G401 (cell line): ENCODE measurements at regions not wholly inside any gene's neighbourhood (a gene's known extent, or its start where the extent isn't known, plus 50 kb on each side); places are given as distances from the start of the nearest gene placed in this dataset.

Experiments used
- DNase-seq: peaks from one replicate; pipeline ENCODE4 v3.0.0-alpha.2; 2015; ENCODE audit warnings: low spot score
- in situ Hi-C: cut with HindIII; loops from 2 replicates; pipeline ENCODE4 v1.10.0; 2016; ENCODE audit warnings: low sequenced_read_pairs, mixed read lengths

DNA sequence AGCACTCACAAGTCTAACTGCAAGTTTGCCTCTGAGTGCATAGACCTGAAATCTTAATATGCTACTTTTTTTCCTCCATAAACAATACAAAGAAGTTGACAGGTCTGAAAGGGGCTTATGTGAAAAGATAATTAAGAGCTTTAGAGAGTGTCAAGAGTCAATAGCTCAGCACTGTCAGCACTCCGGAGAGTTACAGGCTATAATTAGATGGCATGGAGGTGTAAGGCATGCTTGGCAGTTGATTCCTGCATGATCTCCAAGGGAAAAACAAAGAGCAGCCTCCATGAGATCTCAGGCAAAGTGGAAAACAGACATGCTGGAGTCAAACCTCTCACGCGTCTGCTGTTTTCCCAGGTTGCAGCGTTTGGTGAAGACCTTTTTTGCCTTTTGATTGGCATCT lies 468.7 kb downstream of the TLE4 start:
- DNase-seq = no peak
- in situ Hi-C loops = no loop called here

DNA sequence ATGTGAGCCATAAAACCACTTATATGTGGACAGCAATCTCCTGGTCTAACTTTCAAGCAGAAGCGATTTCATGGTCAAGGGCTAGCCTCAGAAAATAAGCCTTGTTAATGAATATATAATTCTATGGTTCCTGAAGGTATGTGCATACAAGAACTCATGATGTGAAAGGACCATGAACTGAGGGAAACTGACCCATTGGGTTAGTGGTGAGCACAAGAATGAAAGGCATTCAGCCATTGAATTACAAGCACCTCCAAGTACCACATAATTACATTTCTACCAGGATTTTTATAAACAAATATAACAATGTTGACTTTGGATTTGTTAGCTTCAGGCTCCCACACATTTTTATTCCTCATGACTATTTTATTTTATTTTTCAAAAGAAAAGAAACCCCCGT lies 459.0 kb downstream of the TLE4 start:
- in situ Hi-C loops = no loop called here
- no peak for DNase-seq

DNA sequence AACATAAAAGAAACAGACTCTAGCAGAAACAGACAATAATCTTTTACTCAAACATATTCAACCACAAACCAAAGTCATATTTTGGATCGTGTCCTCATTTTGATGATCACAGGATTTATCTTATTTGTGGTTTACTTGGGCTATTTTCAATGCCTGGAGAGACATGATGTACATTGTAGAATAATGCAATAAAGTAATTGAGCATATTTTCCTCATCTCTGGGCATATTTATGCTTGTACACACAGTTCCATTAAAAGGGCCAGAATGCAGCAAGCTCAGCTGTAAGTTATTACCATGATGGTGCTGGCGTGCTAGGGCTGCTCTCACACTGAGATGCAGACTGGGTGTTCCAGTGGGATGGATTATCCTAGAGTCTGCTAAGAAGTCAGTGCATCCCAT lies 456.7 kb downstream of the TLE4 start:
- in situ Hi-C loops = no loop called here
- peak; percentile 40 for DNase-seq

DNA sequence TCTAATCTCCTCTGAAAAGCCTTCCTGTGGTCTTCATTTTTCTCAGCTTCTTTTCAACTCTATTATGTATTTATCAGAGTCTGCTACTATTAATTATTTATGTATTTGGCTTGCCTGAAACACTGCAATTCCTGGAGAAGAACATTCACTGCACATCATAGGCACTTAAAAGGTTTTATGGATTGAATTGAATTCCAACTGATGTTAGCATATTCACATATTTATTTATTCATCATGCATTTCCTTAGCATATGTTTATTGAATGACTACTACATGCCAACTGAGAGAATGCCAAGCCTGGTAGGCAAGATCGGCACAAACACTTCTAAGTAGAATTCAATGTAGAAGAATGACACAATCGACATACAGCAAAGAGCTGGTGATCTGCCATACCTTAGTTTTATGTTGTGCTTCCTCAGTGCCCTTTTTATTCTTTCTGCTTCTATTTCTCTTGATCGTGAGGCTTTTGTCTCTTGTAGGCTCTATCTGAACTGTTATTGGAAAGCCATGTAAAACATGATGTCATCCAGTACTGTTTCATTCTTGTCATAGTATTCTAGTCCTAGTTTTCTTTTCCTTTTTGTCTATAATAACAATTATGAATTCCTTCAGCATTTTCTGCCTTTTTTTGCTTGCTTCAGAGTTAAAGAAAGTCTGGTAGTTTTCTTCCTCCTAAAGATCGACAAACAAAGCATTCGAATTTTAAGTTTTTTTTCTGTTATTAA lies 454.2 kb downstream of the TLE4 start:
- in situ Hi-C loops = no loop called here

DNA sequence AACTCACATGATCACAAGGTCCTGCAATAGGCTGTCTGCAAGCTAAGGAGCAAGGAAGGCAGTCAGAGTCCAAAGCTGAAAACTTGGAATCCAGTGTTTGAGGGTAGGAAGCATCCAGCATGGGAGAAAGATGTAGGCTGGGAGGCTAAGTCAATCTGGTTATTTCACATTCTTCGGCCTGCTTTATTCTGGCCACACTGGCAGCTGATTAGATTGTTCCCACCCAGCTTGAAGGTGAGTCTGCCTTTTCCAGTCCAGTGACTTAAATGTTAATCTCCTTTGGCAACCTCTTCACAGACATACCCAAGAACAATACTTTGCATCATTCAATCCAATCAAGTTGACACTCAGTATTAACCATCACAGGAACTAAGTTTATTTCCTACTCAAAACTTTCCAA lies 453.4 kb downstream of the TLE4 start:
- in situ Hi-C loops = no loop called here
- DNase-seq = no peak

More for the DNA sequence above, 454.2 kb downstream of the TLE4 start:
- no peak for DNase-seq

DNA sequence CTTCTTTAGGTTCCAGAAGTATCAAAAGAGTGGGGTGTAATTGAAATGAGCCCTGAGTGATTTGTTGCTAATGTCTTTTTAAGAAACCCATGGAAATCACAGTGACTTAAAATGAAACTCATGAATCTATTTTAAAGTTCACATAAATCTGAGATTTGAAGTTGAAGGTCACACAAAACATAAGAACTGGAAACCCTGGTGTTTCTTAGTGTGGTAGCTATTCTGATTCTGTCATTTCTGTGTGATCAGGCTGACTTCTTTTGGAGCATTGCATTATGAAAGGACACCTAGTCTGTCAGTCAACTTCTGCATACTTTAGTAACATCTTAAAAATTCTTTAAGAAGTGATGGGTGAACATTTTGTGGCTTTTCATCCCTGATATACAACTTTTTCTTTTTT lies 448.8 kb downstream of the TLE4 start:
- in situ Hi-C loops = no loop called here
- no peak for DNase-seq

DNA sequence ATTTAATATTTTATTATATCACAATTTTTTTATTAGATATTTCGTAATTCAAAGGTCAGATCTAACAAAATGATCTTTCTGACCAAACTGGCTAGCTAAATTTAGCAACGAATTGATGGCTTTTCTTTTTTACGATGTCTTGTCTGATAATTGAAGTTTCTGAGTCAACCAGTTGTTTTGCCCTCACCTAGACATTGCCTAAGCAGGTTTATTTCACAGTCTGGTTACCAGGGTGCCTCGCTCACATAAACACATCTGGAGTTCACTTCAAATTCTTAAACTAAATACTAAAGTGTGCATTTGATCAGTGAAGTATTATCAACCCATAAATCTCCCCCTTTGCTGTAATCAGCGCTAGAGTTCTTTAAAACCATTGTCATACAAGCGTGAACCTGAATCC lies 448.3 kb downstream of the TLE4 start:
- no peak for DNase-seq
- in situ Hi-C loops = no loop called here

DNA sequence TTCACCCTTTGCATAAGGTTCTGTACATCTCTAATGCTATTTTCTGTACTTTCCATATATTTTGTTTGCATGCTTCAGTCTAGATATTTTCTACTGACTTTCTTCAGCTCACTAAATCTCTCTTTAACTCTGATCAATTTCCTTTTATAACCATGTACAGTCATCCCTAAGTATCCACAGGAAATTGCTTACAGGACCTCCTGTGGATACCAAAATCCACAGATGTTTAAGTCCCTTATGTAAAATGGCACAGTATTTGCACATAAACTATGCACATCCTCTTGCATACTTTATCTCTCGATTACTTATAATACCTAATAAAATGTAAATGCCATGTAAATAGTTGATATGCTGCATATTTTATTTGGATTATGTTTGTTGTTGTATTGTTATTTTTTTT lies 442.1 kb downstream of the TLE4 start:
- no peak for DNase-seq
- in situ Hi-C loops = no loop called here

DNA sequence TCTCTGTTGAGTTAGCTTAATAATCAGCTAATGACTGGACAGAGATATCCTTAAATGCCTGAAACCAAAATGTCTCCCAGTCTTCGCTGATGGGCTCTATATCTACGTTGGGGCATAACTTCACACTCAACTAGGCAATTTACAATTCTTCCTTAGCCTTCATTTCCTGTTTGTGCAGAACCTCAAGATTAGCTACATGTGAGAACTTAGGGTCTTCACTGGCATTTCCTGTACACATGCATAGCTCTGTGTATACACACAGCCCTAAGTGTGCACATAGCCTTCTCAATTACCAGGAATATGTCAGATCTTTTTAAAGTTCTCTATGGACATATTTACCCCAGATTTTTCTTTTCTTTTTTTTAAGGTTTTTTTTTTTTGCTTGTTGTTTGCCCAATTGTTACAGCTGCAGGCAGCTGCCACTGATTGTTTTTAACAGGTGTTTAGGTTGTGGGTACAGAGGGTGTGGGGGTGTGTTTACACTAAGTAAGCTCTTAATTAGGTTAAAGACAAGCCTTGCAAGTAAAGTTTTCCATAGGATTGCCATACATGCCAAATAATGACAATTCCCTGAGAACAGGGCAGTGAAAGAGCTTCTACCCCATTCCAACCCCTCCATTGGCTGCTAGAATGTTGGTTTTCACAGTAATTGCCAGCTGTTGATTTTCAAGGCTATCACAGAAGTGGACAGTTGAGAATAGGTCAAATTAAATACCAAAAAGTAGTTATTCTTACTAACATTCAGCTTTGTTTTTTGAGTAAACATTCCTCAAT lies 441.0 kb downstream of the TLE4 start:
- no peak for DNase-seq
- in situ Hi-C loops = no loop called here

DNA sequence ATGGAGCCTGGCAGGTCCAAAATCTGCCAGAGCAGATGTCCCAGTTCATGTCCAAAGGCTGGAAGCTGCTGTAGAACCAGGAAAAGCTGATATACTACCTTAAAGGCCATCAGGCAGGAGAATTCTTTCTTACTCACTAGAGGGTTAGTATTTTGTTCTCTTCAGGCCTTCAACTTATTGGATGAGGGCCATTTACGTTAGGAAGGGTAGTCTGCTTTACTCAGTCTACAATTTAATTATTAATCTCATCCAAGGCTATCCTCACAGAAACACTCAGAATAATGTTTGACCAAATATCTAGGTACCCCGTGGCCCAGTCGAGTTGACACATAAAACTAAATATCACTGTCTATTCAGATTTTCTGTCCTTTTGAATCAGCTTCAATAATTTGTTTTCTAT lies 437.4 kb downstream of the TLE4 start:
- in situ Hi-C loops = no loop called here
- no peak for DNase-seq

DNA sequence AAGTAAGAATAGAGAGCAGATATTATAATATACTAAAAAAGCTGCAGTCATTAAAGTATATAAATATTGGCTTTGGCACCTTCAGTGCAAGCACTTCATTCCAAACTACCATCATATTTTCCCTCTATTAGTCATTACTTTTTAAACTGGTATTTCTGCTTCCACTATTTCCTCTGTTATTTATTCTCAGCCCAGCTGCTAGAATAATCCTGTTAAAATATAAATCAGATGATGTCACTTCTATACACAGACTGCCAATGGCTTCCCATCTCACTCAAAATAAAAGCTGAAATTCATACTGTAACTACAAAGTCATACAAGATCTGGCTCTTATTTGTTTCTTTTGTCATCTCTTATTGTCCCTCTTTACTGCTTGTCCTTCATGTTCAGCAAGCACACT lies 432.9 kb downstream of the TLE4 start:
- DNase-seq = no peak
- in situ Hi-C loops = no loop called here

DNA sequence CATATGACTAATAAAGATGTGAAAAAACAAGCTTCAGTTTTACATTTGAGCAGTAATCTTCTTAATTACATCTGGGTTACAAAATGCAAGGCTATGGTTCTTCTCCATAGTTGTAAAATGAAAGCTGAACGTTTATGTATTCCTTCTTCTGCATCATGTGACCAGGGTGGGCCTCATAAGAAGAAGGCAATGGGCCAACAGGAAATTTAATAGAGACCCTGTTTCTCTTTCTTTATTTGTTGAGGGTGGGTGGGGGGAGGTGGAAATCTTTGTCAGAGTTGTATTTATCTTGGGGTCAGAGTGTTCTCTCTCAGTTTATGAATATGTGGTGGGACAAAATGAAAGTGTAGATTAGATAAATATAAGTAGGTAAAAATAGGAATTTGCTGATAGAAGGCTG lies 418.8 kb downstream of the TLE4 start:
- in situ Hi-C loops = no loop called here
- DNase-seq = no peak

DNA sequence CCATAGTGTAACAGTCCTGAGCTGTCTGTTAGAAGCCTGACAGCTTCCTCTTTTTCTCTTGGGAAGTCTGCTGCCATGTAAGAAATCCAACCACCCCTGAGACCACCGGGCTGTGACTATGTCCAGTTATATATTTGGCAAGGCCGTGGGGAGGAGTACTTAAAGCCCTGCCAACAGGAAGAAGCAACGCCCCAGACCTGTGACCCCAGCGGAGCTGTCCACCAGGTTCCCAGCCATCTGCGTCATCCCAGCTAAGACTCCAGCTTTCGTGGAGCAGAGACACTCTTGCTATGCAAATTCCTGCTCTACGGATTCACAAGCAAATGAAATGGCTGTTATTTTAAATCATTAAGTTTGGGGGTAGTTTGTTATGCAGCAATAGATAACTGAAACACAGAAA lies 417.3 kb downstream of the TLE4 start:
- no peak for DNase-seq

DNA sequence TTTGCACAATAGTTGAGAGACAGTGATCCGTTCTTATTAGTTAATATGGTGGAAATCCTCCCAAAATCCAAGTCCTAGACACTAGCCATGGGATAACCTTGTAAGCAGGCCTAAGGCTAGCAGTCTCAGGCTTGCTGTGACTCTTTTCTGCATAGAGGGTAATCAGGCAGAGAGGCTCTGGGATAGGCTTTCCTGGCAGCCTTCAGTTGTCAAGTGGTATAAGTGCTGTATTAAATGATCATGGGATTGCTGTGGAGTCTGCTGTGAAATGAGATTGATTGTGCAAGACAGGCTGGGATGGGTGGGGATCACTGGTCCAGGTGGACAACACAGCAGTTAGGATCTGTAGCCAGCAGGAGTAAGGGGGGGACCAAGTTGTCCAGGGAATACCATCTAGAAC lies 416.4 kb downstream of the TLE4 start:
- no peak for DNase-seq
- in situ Hi-C loops = no loop called here

More for the DNA sequence above, 417.3 kb downstream of the TLE4 start:
- in situ Hi-C loops = no loop called here

DNA sequence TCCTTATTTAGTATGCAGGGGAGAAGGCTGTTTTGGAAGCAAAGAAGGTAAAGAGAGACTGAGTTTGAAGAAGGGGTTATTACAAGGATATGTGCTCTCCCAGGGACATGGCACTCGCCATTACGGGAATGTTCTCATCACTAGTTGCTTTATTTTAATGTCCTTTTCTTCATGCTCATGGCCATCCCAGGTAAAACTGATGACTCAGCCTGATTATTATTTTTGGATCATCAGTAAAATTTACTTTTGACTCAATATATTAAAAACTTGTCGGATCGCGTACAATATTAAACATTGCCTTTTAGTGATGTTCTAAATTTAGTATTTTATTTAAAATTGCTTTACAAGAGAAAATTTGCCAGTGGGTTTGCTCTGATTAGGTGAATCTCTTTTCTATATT lies 414.7 kb downstream of the TLE4 start:
- in situ Hi-C loops = no loop called here
- DNase-seq = no peak

DNA sequence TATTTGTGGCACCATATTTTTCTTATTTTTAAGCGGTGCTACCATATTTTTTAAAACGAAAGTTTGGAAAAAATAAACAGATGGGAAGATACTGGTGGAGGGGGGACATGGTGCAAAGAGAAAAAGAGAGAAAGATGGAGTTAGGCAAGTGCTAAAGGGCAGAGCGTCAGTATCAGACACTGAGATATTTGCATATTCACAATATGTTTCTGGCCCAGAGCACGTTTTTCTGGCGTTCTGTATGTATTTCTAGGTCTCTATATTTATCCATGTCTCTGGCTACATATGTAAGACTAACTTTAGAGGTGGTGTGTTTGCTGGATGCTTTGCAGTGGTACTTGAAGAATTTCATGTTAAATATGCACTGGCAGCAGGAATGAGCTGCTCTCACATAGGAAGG lies 414.0 kb downstream of the TLE4 start:
- in situ Hi-C loops = no loop called here
- DNase-seq = no peak

DNA sequence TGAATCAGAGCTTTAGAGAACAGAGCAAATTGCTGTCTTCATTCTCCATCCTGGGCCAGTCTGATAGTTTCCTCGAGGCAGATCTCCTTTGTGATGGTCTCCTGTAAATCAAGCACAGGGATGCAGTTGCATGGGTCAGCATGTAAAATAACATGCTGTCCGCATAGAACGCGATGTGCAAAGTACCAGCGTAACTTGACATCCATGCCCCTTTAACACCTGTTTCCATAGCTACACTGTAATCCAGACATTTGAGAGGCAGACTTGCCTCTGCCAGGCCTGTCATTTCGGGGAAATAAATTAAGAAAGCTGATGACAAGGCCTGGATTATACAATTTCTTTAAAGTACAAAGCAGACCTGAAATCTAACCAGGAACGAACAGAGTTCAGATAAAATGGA lies 413.5 kb downstream of the TLE4 start:
- in situ Hi-C loops = no loop called here
- no peak for DNase-seq

DNA sequence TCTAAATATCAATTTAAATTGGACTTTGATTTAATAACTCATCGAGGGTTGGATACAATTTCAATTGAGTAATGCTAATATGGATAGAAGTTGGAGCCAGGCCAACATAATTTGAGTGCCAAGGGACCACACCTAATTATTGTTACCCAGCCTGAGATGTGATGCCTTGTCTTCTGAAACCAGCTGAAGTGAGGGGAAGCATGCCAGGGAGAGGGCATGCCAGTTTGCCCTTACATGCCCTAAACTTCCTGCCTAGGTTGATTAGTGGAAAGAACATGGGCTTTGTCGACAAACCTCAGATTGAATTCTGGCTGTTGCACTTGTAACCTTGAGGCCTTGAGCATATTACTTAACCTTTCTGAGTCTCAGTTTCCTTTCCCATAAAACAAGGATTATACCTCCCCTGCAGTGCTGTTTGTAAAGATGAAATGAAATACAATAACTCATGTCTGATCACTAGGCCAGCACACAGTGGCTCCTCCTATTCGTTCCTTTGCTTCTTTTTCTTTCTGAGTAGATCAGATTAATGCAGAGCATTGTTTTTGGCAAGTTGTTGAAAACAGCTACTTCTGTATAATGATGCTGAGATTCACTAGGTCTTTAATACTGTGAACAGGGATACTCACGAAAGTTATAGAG lies 412.8 kb downstream of the TLE4 start:
- DNase-seq = no peak
- in situ Hi-C loops = no loop called here

DNA sequence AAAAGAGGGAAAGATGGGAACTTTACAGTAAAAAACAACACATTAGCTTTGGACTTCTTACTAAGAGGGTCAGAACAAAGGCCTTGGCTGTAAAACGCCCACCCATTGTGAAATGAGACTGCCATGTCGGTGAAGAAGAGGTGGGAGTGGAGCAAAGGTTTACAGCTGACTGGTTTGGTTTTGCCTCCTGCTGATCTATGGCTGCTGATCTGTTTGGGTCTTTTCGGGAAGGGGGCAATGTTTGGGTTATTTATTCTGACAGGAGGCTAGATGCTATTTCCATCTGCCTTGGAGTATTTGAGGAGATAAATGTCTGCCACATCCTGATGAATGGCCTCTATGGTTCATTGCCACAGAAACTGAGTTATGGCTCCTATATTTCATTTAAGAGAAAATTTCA lies 408.7 kb downstream of the TLE4 start:
- DNase-seq = no peak
- in situ Hi-C loops = no loop called here

DNA sequence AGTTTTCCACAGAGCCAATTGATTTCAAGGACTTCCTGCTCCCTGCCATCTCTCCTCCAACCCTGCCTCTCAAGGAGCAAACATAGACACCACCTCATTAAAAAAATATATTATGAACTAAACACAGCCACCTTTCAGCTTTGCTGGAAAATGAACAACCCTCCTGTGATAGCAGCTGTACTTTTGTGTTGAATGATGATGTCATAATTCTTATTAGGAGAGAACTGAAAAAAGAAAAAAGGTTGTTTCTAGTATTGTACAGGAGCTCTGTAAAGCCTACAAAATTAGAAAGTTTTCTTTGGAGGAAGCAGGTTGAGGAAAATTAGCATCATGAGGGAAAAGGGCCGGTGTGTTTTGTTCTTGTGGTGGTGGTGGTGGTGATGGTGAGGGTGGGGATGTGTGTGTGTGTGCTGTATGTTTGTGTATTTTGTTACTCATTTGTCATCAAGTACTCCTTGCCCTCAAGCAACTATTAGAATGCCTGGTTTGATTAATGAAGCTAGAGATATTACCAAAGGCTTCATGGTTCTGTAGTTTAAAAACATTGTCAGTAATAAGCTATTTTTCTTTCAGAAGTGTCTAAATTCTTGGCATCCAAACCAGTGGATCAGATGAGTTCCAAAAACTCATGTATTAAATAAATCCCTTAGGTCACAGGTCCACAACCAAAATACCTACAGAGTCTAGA lies 405.9 kb downstream of the TLE4 start:
- in situ Hi-C loops = no loop called here
- DNase-seq = no peak
